Midbrain (tissue), 1 donor: ENCODE measurements at regions not wholly inside any gene's neighbourhood (a gene's known extent, or its start where the extent isn't known, plus 50 kb on each side); places are given as distances from the start of the nearest gene placed in this dataset.
"Not testable (repeated sequence)": the region's sequence is repeated elsewhere in the genome, so short reads cannot be mapped to it uniquely, and the experiment has no call there.

Experiments used
- DNase-seq: peaks from one replicate; lab custom pipeline; 2025; lab: John Stamatoyannopoulos, UW

- not testable (repeated sequence) for DNase-seq
Observed at GRCh38 chr5:36426070-36426469, 124.4 kb upstream of the RANBP3L start.

- no peak for DNase-seq
Observed at GRCh38 chr5:36435516-36435915, 133.8 kb upstream of the RANBP3L start.

- DNase-seq: peak; percentile 23
Observed at GRCh38 chr5:36436306-36436705, 134.6 kb upstream of the RANBP3L start.

- DNase-seq: peak; percentile 66
Observed at GRCh38 chr5:36438765-36439561, 137.3 kb upstream of the RANBP3L start.

GRCh38 chr5:36440300-36440699, 138.6 kb upstream of the RANBP3L start:
- no peak for DNase-seq

GRCh38 chr5:36441280-36441679, 139.6 kb upstream of the RANBP3L start:
- peak; percentile 66 for DNase-seq

GRCh38 chr5:36442352-36442751, 140.7 kb upstream of the RANBP3L start:
- DNase-seq: no peak

- DNase-seq: no peak
Observed at GRCh38 chr5:36442796-36443195, 141.1 kb upstream of the RANBP3L start.

- no peak for DNase-seq
Observed at GRCh38 chr5:36443941-36444340, 142.2 kb upstream of the RANBP3L start.

- peak; percentile 46 for DNase-seq
Observed at GRCh38 chr5:36444582-36445418, 143.1 kb upstream of the RANBP3L start.

GRCh38 chr5:36447776-36448175, 146.1 kb upstream of the RANBP3L start:
- no peak for DNase-seq

- DNase-seq: no peak
Observed at GRCh38 chr5:36450229-36451014, 148.7 kb upstream of the RANBP3L start.

- DNase-seq: no peak
Observed at GRCh38 chr5:36452424-36453006, 150.8 kb upstream of the RANBP3L start.

- DNase-seq: no peak
Observed at GRCh38 chr5:36457511-36458270, 148.7 kb upstream of the SLC1A3 start.

GRCh38 chr5:36458746-36459145, 147.7 kb upstream of the SLC1A3 start:
- DNase-seq: no peak

GRCh38 chr5:36459176-36460135, 146.9 kb upstream of the SLC1A3 start:
- no peak for DNase-seq

GRCh38 chr5:36462295-36463021, 143.9 kb upstream of the SLC1A3 start:
- DNase-seq: no peak

GRCh38 chr5:36475942-36476341, 130.5 kb upstream of the SLC1A3 start:
- DNase-seq: not testable (repeated sequence)

GRCh38 chr5:36478646-36479317, 127.6 kb upstream of the SLC1A3 start:
- DNase-seq: no peak
